ENCODE measurements at regions not wholly inside any gene's neighbourhood (a gene's known extent, or its start where the extent isn't known, plus 50 kb on each side); places are given as distances from the start of the nearest gene placed in this dataset.

DNA sequence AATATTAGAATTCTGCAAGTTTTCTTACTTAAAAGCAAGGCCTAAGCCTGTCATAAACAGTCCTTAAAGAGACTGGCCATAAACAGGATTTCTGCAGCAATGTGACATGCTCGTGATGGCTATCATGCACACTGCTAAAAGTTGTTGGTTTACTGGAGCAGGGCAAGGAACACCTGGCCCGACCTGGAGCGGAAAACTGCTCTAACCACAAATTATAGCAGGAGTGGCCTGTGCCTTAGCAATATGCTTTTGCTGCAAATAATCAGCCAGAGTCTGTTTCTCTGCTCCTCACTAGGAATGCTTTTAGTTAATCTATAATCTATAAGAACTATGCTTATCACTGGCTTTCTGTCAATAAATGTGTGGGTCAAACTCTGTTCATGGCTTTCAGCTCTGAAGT, 322.9 kb upstream of the RPS23 start:
- TF ChIP-seq EP300 (IDR thresholded peaks at IDR 0.05) (no peak), CTCF (IDR thresholded peaks at IDR 0.05) (no peak), HOXB5 (CRISPR knock-in tag; IDR thresholded peaks at IDR 0.05) (no peak), TP53 (CRISPR knock-in tag; IDR thresholded peaks at IDR 0.05) (no peak), RAD21 (conservative IDR thresholded peaks at IDR 0.05 in 1 of 2, IDR thresholded peaks at IDR 0.05 in 1 of 2) (no peak), POLR2A (IDR thresholded peaks at IDR 0.05; ENCODE audit: low read length) (no peak), MAX (IDR thresholded peaks at IDR 0.05) (no peak), REST (IDR thresholded peaks at IDR 0.05) (no peak), FOSL2 (IDR thresholded peaks at IDR 0.05) (no peak), FOSL2 (CRISPR knock-in tag; IDR thresholded peaks at IDR 0.05) (no peak)
